Right renal cortex interstitium (tissue), 3 donors: ENCODE measurements at regions not wholly inside any gene's neighbourhood (a gene's known extent, or its start where the extent isn't known, plus 50 kb on each side); places are given as distances from the start of the nearest gene placed in this dataset.

Experiments
- DNase-seq, 3 donors: peaks; one replicate each; pipeline ENCODE4 v3.0.0-alpha.2; 2013; ENCODE audit warnings: low read depth in 3 of 3, low spot score in 2 of 3

- DNase-seq = no peak
Observed at GRCh38 chr22:48686694-48687302, 1140.9 kb downstream of the BRD1 start.

GRCh38 chr22:48685767-48686166, 1141.9 kb downstream of the BRD1 start:
- no peak for DNase-seq

GRCh38 chr22:48683640-48684039, 1144.0 kb downstream of the BRD1 start:
- no peak for DNase-seq

GRCh38 chr22:48682504-48682903, 1145.2 kb downstream of the BRD1 start:
- no peak for DNase-seq

- DNase-seq = no peak
Observed at GRCh38 chr22:48680601-48681000, 1147.1 kb downstream of the BRD1 start.

GRCh38 chr22:48679656-48680555, 1147.8 kb downstream of the BRD1 start:
- no peak for DNase-seq

GRCh38 chr22:48678171-48679135, 1149.2 kb downstream of the BRD1 start:
- no peak for DNase-seq

GRCh38 chr22:48677621-48678020, 1150.1 kb downstream of the BRD1 start:
- DNase-seq = no peak

- DNase-seq = no peak
Observed at GRCh38 chr22:48677168-48677520, 1150.5 kb downstream of the BRD1 start.

- no peak for DNase-seq
Observed at GRCh38 chr22:48676266-48677167, 1151.2 kb downstream of the BRD1 start.

- no peak for DNase-seq
Observed at GRCh38 chr22:48675830-48676145, 1151.9 kb downstream of the BRD1 start.

- DNase-seq = no peak
Observed at GRCh38 chr22:48675141-48675829, 1152.4 kb downstream of the BRD1 start.

GRCh38 chr22:48673806-48674500, 1153.7 kb downstream of the BRD1 start:
- DNase-seq = no peak

GRCh38 chr22:48672387-48672786, 1155.3 kb downstream of the BRD1 start:
- DNase-seq = no peak

GRCh38 chr22:48670731-48671130, 1156.9 kb downstream of the BRD1 start:
- no peak for DNase-seq

- DNase-seq = no peak
Observed at GRCh38 chr22:48669986-48670716, 1157.5 kb downstream of the BRD1 start.

- no peak for DNase-seq
Observed at GRCh38 chr22:48669226-48669625, 1158.4 kb downstream of the BRD1 start.

- no peak for DNase-seq
Observed at GRCh38 chr22:48667289-48667688, 1160.4 kb downstream of the BRD1 start.
